Skeletal muscle cell (primary cell): ENCODE measurements at regions not wholly inside any gene's neighbourhood (a gene's known extent, or its start where the extent isn't known, plus 50 kb on each side); places are given as distances from the start of the nearest gene placed in this dataset.

Source experiments
- DNase-seq: peaks from one replicate; pipeline ENCODE4 v3.0.0-alpha.2; 2010; ENCODE audit warnings: low read depth
- H3K4me3 ChIP-seq: 2 replicates; pipeline ENCODE4 v1.5.1; 2011; ENCODE audit warnings: low read depth, mild to moderate bottlenecking, control low read depth, low read length, moderate library complexity

- no peak overlapping the region for H3K4me3 ChIP-seq
- DNase-seq: no peak
Observed at GRCh38 chr6:88367248-88367647, 201.1 kb upstream of the CNR1 start.

DNA sequence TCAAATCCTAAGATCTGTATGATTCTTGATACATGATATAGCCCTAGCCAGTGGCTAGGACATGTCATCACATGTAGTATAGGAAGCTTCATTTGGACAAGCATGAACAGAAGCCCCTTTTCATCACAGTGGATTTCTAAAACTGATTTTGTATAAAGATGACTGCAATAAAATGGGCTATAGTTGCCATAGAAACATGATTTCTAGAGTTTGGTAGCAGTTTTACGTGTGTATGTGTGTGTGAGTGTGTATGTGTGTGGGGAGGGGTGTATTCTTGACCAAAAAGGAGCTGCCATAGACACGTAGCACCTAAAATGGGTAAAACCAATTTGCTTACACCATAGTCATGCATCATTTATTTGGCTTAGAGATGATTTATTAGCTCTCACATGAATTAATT is 200.5 kb upstream of the CNR1 start:
- DNase-seq: no peak
- H3K4me3 ChIP-seq: no peak overlapping the region

DNA sequence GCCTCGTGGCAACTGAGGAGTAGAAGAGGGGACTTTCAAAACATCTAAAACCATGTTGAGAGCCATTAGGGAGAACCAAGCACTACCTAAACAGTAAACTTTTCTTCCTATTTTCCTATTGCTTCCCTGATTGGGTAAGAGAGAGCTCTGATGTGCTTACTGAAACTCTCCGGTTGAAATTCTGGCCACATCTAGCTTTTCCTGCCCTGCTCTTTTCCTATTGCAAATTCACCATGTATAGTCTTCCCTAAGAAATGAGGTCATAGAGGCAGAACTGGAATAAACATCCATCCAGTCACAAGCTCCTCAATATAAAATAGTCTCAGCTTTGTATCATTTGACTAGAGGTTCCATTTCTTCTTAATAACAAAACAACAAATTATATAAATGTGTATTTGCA is 199.5 kb upstream of the CNR1 start:
- H3K4me3 ChIP-seq: no peak overlapping the region
- no peak for DNase-seq

DNA sequence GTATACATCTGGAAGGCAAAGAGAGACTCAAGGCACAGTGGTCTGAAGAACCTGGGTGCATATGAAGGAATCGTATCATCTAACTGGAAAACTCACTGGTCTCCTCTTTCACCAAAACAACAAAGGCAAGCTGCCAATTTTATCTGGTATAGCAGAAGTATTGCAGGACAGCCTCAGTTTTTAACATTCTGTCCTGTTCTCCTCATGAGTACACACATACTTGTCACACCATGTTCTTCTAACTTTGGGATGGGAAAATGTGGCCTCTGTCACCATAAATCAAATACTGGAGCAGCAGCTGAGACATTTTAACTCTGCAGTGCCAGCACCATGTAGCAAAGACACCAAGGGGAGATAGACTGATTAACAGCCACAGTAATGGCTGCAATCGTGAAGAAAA is 199.1 kb upstream of the CNR1 start:
- DNase-seq: peak; percentile 82
- no peak overlapping the region for H3K4me3 ChIP-seq

- no peak for DNase-seq
- no peak overlapping the region for H3K4me3 ChIP-seq
Observed at GRCh38 chr6:88361754-88362153, 195.6 kb upstream of the CNR1 start.

GRCh38 chr6:88361298-88361697 is 195.2 kb upstream of the CNR1 start:
- no peak for DNase-seq

GRCh38 chr6:88360203-88360797 is 194.2 kb upstream of the CNR1 start:
- H3K4me3 ChIP-seq: no peak overlapping the region
- peak; percentile 71 for DNase-seq

More at GRCh38 chr6:88361298-88361697, 195.2 kb upstream of the CNR1 start:
- H3K4me3 ChIP-seq: no peak overlapping the region

DNA sequence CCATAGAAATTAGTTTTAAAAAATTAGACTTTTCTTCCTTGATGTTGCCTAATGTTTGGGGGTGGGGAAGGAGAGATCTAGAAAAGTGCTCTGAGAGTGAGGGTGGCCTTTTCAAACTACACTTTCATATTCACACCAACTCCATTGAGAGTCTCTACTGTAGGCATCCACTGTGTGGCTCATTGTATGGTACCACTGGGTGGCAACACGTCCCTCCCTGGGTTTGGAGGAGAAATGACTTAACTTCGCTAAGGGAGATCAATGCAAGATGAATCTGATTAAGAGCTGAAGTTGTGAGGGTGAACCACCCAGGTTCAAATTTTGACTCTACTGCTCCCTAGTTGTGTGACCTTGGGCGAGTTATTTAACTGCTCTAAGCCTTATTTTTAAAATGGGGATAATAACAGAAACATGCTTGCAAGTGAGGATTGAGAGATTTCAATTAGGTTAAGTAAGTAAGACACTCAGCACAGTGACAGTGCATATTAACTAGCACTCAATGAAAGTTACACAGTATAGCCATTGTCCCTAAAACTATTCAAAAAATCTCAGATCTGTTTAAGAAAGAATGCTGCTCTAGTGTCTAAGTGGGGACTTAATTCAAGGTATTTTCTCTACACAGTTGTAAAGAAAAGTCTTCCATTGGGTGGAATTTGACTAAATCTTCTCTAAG is 193.5 kb upstream of the CNR1 start:
- DNase-seq: no peak
- H3K4me3 ChIP-seq: no peak overlapping the region

DNA sequence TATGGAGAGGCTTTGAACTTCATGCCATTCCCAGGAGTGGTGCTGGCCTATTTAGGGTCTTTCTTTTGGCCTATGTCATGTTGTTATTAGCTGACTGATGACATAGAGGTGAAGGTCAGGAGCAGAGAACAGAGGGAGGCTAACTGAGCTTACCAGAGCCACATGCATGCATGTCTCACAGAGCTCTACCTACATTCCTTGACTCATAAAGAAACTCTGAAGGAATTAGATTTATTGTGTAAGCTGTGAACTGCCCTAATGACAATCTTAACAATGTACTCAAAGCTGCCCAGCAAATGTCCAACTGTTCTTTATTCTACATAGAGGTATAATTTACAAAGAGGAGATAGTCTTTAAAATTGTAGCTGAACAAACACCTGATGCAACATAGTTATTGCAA is 192.7 kb upstream of the CNR1 start:
- no peak for DNase-seq
- no peak overlapping the region for H3K4me3 ChIP-seq

- H3K4me3 ChIP-seq: no peak overlapping the region
- no peak for DNase-seq
Observed at GRCh38 chr6:88349511-88349910, 183.4 kb upstream of the CNR1 start.

DNA sequence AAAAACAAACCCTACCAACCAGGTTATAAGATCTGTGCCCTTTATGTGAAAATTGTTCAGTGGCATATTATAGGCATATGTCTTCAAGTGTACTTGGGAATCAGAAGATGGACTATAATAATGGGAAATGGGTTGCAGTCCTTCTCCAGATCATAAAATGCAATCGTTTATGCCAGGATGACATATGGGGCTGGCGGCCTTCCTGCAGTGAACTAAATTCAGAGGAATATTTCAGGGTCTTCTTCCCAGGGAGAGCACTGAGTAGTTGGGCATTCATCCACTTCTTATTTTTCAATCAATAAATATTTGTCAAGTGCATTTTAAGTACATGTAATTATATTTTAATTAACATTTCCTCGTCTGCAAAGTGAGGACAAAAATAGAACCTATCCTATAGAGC is 176.2 kb upstream of the CNR1 start:
- no peak for DNase-seq
- no peak overlapping the region for H3K4me3 ChIP-seq

DNA sequence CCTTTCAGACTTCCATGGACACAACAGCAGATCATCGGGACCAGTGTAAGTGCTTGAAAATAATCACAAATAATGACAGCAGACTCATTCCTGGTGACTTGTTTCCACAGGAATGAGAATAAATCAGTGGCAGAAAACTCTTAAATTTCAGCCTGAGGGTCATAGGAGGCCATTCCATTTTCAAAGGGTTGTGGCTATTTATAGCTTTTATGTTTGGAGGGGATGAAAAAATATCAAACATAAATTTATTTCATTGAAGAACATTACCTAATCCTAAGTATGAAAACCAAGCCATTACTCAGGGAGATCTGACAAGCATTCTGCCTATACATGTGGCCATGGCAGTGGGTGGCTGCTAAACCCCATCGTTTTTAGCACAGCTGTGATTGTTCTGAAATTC is 173.6 kb upstream of the CNR1 start:
- no peak overlapping the region for H3K4me3 ChIP-seq
- no peak for DNase-seq

- no peak for DNase-seq
- no peak overlapping the region for H3K4me3 ChIP-seq
Observed at GRCh38 chr6:88321306-88321705, 155.2 kb upstream of the CNR1 start.

GRCh38 chr6:88311561-88311960 is 145.4 kb upstream of the CNR1 start:
- DNase-seq: no peak

GRCh38 chr6:88304520-88304919 is 138.4 kb upstream of the CNR1 start:
- DNase-seq: no peak
- no peak overlapping the region for H3K4me3 ChIP-seq

More at GRCh38 chr6:88311561-88311960, 145.4 kb upstream of the CNR1 start:
- no peak overlapping the region for H3K4me3 ChIP-seq

GRCh38 chr6:88302769-88303225 is 136.7 kb upstream of the CNR1 start:
- H3K4me3 ChIP-seq: no peak overlapping the region
- no peak for DNase-seq

GRCh38 chr6:88301888-88302768 is 136.0 kb upstream of the CNR1 start:
- H3K4me3 ChIP-seq: no peak overlapping the region
- no peak for DNase-seq

DNA sequence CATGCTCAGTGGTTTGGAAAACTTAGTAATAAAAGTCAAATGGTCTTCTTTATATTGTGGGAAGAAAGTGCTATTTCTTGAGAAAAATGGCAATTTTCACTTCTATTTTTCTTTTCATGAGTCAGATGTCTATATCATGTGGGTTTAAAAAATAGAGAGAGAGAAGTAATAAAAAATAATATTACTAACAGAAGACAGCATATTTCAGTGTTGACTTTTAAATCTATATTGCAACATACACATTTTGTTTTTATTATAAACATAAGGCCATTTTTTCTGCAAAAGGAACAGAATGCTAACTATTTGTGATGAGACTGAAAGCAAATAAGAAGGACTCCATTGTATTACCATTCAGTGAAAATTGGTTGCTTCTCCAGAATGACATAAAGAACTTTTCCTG is 135.1 kb upstream of the CNR1 start:
- H3K4me3 ChIP-seq: no peak overlapping the region
- DNase-seq: no peak

DNA sequence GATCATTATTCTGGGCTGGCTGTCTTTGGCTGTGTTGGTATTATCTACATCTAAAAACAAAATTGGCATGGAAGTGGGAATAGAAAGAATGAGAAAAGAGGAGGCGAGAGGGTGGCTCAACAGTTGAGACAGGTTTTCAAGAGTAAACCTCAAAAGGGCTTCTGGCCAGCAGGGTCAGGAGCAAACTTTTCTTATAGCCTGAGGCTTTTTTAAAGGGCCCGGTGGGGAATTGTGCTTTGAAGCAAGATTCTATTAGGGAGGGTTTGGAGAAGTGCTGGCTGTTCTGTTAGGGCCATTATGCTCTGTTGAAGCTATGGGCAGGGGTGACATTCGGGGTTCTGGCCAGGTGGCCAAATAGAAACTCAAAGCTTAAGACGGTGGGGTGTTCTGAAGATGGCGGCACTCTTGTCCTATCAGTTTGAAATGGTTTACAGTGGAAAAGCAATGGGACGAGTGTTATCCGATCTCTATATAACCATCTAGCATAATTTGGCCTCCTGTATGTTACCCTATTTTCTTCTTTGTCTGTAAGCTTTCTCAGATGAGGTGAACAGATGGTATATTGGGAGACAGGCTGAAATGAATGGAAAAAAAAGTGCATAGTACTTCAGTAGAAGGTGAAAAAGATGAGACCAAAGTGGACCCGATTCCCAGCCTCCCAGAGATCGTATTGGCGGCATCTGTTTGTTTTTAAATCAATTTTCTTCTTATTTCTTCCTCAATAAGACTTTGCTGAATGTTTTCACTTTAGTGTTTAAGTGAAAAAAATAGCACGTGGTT is 132.1 kb upstream of the CNR1 start:
- DNase-seq: no peak
- H3K4me3 ChIP-seq: no peak overlapping the region

DNA sequence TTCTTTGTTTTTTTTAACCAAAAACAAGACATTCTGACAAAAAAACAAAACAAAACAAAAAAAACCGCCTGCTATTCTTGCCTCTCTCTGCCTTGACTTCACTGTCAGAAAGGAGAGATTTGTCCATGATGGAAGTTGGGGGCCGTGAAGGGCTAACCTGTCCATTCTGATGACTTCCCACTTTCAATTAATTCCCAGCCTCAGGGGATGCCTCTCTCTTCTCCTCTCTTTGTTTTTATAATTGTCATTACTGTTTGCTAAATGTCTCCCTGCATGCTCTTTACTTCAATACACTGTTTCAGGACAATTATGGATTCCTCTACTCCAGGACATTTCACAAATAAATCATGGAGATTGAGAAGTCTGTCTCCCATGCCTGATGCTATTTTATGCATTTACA is 130.5 kb upstream of the CNR1 start:
- no peak overlapping the region for H3K4me3 ChIP-seq
- DNase-seq: no peak
